KOPT-K1 (cell line): ENCODE measurements at regions not wholly inside any gene's neighbourhood (a gene's known extent, or its start where the extent isn't known, plus 50 kb on each side); places are given as distances from the start of the nearest gene placed in this dataset.
"Not testable (repeated sequence)": the region's sequence is repeated elsewhere in the genome, so short reads cannot be mapped to it uniquely, and the experiment has no call there.

Experiments used
- H3K27ac ChIP-seq: fragments of 200-600 bp; sonication (generic); 2 replicates; pipeline ENCODE4 v1.5.1; 2016; ENCODE audit warnings: antibody characterized with exemption, mild to moderate bottlenecking, low read depth, low read length; ENCODE audit not compliant: poor library complexity, severe bottlenecking
- H3K36me3 ChIP-seq: fragments of 200-600 bp; sonication (generic); 2 replicates; pipeline ENCODE4 v1.5.1; 2017; ENCODE audit warnings: antibody characterized with exemption, mild to moderate bottlenecking, low read length, moderate library complexity; ENCODE audit not compliant: insufficient read depth
- H3K9me3 ChIP-seq: fragments of 200-600 bp; sonication (generic); 2 replicates; pipeline ENCODE4 v1.5.1; 2017; ENCODE audit warnings: antibody characterized with exemption, low read length, mild to moderate bottlenecking; ENCODE audit not compliant: insufficient read depth, poor library complexity, severe bottlenecking

- Histone ChIP-seq H3K27ac (no peak overlapping the region), H3K9me3 (no peaks in the 10 kb centered on the region), H3K36me3 (no peaks in the 10 kb centered on the region)
Measured at GRCh38 chr21:32867597-32867996, 96.0 kb upstream of the PAXBP1 start.

- no peak overlapping the region for H3K27ac ChIP-seq
- no peaks in the 10 kb centered on the region for H3K9me3 ChIP-seq
- H3K36me3 ChIP-seq: no peaks in the 10 kb centered on the region
Measured at GRCh38 chr21:32868631-32869454, 97.3 kb upstream of the PAXBP1 start.

- no peaks in the 10 kb centered on the region for H3K9me3 ChIP-seq
- H3K36me3 ChIP-seq: no peaks in the 10 kb centered on the region
- H3K27ac ChIP-seq: no peak overlapping the region
Measured at GRCh38 chr21:32869459-32869858, 97.9 kb upstream of the PAXBP1 start.

GRCh38 chr21:32876426-32876825 is 104.9 kb upstream of the PAXBP1 start:
- Histone ChIP-seq H3K27ac (no peak overlapping the region), H3K9me3 (no peaks in the 10 kb centered on the region), H3K36me3 (no peaks in the 10 kb centered on the region)

- not testable (repeated sequence) for H3K36me3 ChIP-seq, H3K9me3 ChIP-seq, H3K27ac ChIP-seq
Measured at GRCh38 chr21:32877888-32878287, 106.3 kb upstream of the PAXBP1 start.

- H3K36me3 ChIP-seq: no peaks in the 10 kb centered on the region
- no peaks in the 10 kb centered on the region for H3K9me3 ChIP-seq
- H3K27ac ChIP-seq: no peak overlapping the region
Measured at GRCh38 chr21:32878661-32879060, 107.1 kb upstream of the PAXBP1 start.

GRCh38 chr21:32881458-32881857 is 109.9 kb upstream of the PAXBP1 start:
- H3K36me3 ChIP-seq: no peaks in the 10 kb centered on the region
- H3K27ac ChIP-seq: no peak overlapping the region
- H3K9me3 ChIP-seq: no peaks in the 10 kb centered on the region

- Histone ChIP-seq H3K36me3 (no peaks in the 10 kb centered on the region), H3K27ac (no peak overlapping the region), H3K9me3 (no peaks in the 10 kb centered on the region)
Measured at GRCh38 chr21:32884062-32884461, 112.5 kb upstream of the PAXBP1 start.

GRCh38 chr21:32886339-32886738 is 114.8 kb upstream of the PAXBP1 start:
- H3K27ac ChIP-seq: peak overlapping the region; percentile 58
- no peaks in the 10 kb centered on the region for H3K9me3 ChIP-seq
- no peaks in the 10 kb centered on the region for H3K36me3 ChIP-seq

- H3K36me3 ChIP-seq: no peaks in the 10 kb centered on the region
- H3K9me3 ChIP-seq: no peaks in the 10 kb centered on the region
- peak overlapping the region; percentile 58 for H3K27ac ChIP-seq
Measured at GRCh38 chr21:32887026-32887425, 115.5 kb upstream of the PAXBP1 start.

- Histone ChIP-seq H3K9me3 (no peaks in the 10 kb centered on the region), H3K27ac (no peak overlapping the region), H3K36me3 (no peaks in the 10 kb centered on the region)
Measured at GRCh38 chr21:32888971-32889370, 117.4 kb upstream of the PAXBP1 start.

- peaks cover 1% of the 10 kb centered on the region for H3K9me3 ChIP-seq
- H3K36me3 ChIP-seq: no peaks in the 10 kb centered on the region
- H3K27ac ChIP-seq: no peak overlapping the region
Measured at GRCh38 chr21:32889596-32889995, 118.0 kb upstream of the PAXBP1 start.

GRCh38 chr21:32894321-32894720 is 122.8 kb upstream of the PAXBP1 start:
- Histone ChIP-seq H3K9me3 (peaks cover 13% of the 10 kb centered on the region), H3K36me3 (no peaks in the 10 kb centered on the region), H3K27ac (no peak overlapping the region)

GRCh38 chr21:32900814-32901213 is 124.9 kb upstream of the OLIG2 start:
- H3K9me3 ChIP-seq: no peaks in the 10 kb centered on the region
- no peaks in the 10 kb centered on the region for H3K36me3 ChIP-seq
- H3K27ac ChIP-seq: no peak overlapping the region

- H3K9me3 ChIP-seq: no peaks in the 10 kb centered on the region
- no peaks in the 10 kb centered on the region for H3K36me3 ChIP-seq
- H3K27ac ChIP-seq: no peak overlapping the region
Measured at GRCh38 chr21:32907521-32907920, 118.2 kb upstream of the OLIG2 start.

GRCh38 chr21:32908534-32908933 is 117.2 kb upstream of the OLIG2 start:
- Histone ChIP-seq H3K9me3 (no peaks in the 10 kb centered on the region), H3K36me3 (no peaks in the 10 kb centered on the region), H3K27ac (no peak overlapping the region)
